Skin of body (tissue), 2 donors: ENCODE measurements at regions not wholly inside any gene's neighbourhood (a gene's known extent, or its start where the extent isn't known, plus 50 kb on each side); places are given as distances from the start of the nearest gene placed in this dataset. TPM values are rescaled to one million over a fixed set of nuclear protein-coding genes. Genes with fewer than 3 reads are reported as not detected.

Source experiments
- DNase-seq: peaks from one replicate; lab custom pipeline; 2025; lab: John Stamatoyannopoulos, UW
- small RNA-seq: library from RNA; depleted of rRNA; stranded (forward); fragments of <200 nt; gene quantifications from one replicate; pipeline ENCODE3, GENCODE V24; 2014; ENCODE audit warnings: low replicate concordance

GRCh38 chr2:33666879-33667278 lies 67.8 kb upstream of the FAM98A start:
- no peak for DNase-seq

- no peak for DNase-seq
These were observed 65.9 kb upstream of the FAM98A start for GRCh38 chr2:33665039-33665438.

DNA sequence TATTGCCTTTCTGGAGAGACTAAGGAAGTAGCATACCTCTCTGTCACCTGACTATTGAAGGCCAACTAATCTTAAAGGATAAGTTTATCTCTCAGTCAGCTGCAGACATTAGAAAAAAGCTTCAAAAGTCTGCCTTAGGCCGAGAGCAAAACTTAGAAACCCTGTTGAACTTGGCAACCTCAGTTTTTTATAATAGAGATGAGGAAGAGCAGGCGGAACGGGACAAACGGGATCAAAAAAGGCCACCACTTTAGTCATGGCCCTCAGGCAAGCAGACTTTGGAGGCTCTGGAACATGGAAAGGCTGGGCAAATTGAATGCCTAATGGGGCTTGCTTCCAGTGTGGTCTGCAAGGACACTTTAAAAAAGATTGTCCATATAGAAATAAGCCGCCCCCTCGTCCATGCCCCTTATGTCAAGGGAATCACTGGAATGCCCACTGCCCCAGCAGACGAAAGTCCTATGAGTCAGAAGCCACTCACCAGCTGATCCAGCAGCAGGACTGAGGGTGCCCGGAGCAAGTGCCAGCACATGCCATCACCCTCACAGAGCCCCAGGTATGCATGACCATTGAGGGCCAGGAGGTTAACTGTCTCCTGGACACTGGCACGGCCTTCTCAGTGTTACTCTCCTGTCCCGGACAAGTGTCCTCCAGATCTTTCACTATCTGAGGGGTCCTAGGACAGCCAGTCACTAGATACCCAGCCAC lies 61.5 kb upstream of the FAM98A start:
- no peak for DNase-seq

DNA sequence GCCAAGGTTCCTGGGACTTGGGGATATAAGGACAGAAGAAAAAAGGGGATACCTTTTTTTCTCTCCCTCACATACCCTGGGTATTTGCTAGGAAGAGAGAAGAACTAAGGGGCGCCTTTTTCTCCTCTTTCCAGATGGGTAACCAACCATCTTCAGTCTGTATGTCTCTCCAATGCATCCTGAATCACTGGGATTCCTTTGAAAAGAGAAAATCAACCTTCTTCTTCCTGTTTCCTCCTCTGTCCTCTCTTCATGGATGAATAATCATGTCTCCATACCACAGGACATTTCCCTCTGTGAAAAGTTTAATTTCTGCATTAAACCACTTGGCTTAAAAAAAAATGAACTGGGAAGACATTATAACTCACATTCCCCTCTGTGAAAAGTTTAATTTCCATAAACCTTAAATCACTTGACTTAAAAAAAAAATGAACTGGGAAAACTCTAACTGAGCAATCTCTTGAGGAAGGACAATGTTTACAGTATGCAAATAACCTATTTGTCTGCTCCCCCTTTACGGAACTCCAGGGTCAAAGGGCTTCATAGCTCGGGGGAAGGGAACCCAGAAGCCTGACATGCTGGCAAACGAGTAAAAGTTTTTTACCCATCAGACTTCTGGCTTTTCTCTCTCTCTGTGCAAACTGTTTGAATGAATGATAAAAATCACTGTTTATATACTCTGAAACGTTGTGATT lies 56.7 kb upstream of the FAM98A start:
- DNase-seq: no peak

- DNase-seq: no peak
These were observed 53.7 kb upstream of the FAM98A start for GRCh38 chr2:33652830-33653229.

DNA sequence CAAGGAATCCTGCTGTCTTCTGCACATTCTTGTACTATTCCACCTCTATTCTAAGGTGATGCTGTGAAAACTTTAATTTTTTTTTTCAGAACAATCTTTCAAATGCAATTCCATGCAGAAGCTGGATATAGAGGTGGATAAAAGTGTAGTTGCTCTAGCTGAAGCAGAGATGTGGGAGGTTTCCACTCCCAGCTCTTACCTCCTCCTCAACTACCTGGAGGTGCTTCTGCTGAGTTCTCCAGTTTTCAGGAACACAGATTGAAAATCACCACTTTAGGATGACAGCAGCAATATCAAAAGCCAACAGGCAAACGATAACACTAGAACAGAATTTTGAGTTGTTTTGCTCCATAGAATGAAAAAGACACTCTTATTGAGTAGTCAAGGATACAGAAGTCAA lies 51.1 kb upstream of the FAM98A start:
- no peak for DNase-seq

Small RNAs in the stretch of these regions (small RNA-seq; reads per million reads assigned to genes)
- not detected for gene AC013442.1
- gene AC083939.1: not detected
- not detected for gene MIR548AD
- gene RNU6-1117P: not detected
